Fibroblast of lung (primary cell): ENCODE measurements at regions not wholly inside any gene's neighbourhood (a gene's known extent, or its start where the extent isn't known, plus 50 kb on each side); places are given as distances from the start of the nearest gene placed in this dataset.

Experiments
- DNase-seq, 2 donors: peaks; one replicate each; pipeline versions ENCODE4 v3.0.0 to v3.0.0-alpha.2; 2010; ENCODE audit warnings: low read depth in 2 of 2
- H2AFZ ChIP-seq: 2 replicates; pipeline ENCODE4 v1.5.1; 2012; ENCODE audit warnings: low read length, control low read depth, inconsistent platforms
- H3K27ac ChIP-seq: 2 replicates; pipeline ENCODE4 v1.5.1; 2011; ENCODE audit warnings: low read length, control low read depth; ENCODE audit not compliant: insufficient read depth
- H3K27me3 ChIP-seq: 2 replicates; pipeline ENCODE4 v1.5.1; 2011; ENCODE audit warnings: mild to moderate bottlenecking, low read length; ENCODE audit not compliant: control insufficient read depth, insufficient read depth
- H3K36me3 ChIP-seq: 2 replicates; pipeline ENCODE4 v1.5.1; 2011; ENCODE audit warnings: low read length; ENCODE audit not compliant: control insufficient read depth, insufficient read depth
- H3K4me1 ChIP-seq: 2 replicates; pipeline ENCODE4 v1.5.1; 2011; ENCODE audit warnings: low read length; ENCODE audit not compliant: control insufficient read depth, insufficient read depth; ENCODE audit errors: extremely low read depth
- H3K4me2 ChIP-seq: 2 replicates; pipeline ENCODE4 v1.5.1; 2011; ENCODE audit warnings: low read length, control low read depth; ENCODE audit not compliant: insufficient read depth; ENCODE audit errors: extremely low read depth
- H3K4me3 ChIP-seq, 4 experiments: fragments of 200-600 bp in 1 of 4; sonication (generic) in 1 of 4; replicated peaks in 1 of 4; 2 replicates each; pipeline ENCODE4 v1.5.1; 2011 to 2016; ENCODE audit warnings: low read length in 4 of 4, low read depth in 3 of 4, mild to moderate bottlenecking in 3 of 4, control low read depth in 2 of 4, inconsistent platforms in 1 of 4, mixed read lengths in 1 of 4; ENCODE audit not compliant: insufficient read depth in 1 of 4; ENCODE audit errors: control extremely low read depth in 1 of 4
- H3K79me2 ChIP-seq: 2 replicates; pipeline ENCODE4 v1.5.1; 2012; ENCODE audit warnings: mild to moderate bottlenecking, low read length, inconsistent platforms; ENCODE audit not compliant: control insufficient read depth, insufficient read depth
- H3K9ac ChIP-seq: 2 replicates; pipeline ENCODE4 v1.5.1; 2011; ENCODE audit warnings: mild to moderate bottlenecking, low read length, control low read depth; ENCODE audit not compliant: insufficient read depth
- H3K9me3 ChIP-seq: 2 replicates; pipeline ENCODE4 v1.5.1; 2012; ENCODE audit warnings: low read depth, low read length; ENCODE audit not compliant: control insufficient read depth, insufficient read depth
- H4K20me1 ChIP-seq: 2 replicates; pipeline ENCODE4 v1.5.1; 2011; ENCODE audit warnings: low read length; ENCODE audit not compliant: control insufficient read depth, insufficient read depth; ENCODE audit errors: extremely low read depth
- CTCF ChIP-seq, 2 donors: IDR thresholded peaks in 1 of 2; conservative IDR thresholded peaks in 1 of 2; 1 replicate in 1 of 2; 2 replicates in 1 of 2; pipeline ENCODE4 v1.5.1; 2011 to 2012; ENCODE audit warnings: low read length in 2 of 2, control low read depth in 1 of 2, inconsistent platforms in 1 of 2, low read depth in 1 of 2, mild to moderate bottlenecking in 1 of 2
- EZH2 ChIP-seq: IDR thresholded peaks from 2 replicates; pipeline ENCODE4 v1.5.1; 2012; ENCODE audit warnings: low read length, control low read depth, mild to moderate bottlenecking; ENCODE audit errors: missing control alignments

- no peak for TF ChIP-seq CTCF (conservative IDR thresholded peaks at IDR 0.05 in 1 of 2, IDR thresholded peaks at IDR 0.05 in 1 of 2; ENCODE audit: low read depth in 1 of 2, low read length in 2 of 2)
- no peak for TF ChIP-seq EZH2
- Histone ChIP-seq H3K4me2 (no peak overlapping the region), H3K4me1 (no peaks in the 10 kb centered on the region), H3K9me3 (no peaks in the 10 kb centered on the region), H3K9ac (no peak overlapping the region), H3K27me3 (no peaks in the 10 kb centered on the region), H3K36me3 (no peaks in the 10 kb centered on the region), H3K4me3 (no peak overlapping the region), H2AFZ (no peak overlapping the region), H3K79me2 (no peaks in the 10 kb centered on the region), H3K27ac (no peak overlapping the region), H4K20me1 (no peaks in the 10 kb centered on the region)
- no peak for DNase-seq
Observed at GRCh38 chr16:59146140-59146539, 412.0 kb upstream of the GOT2 start.

- Histone ChIP-seq H3K4me1 (no peaks in the 10 kb centered on the region), H3K4me3 (no peak overlapping the region), H3K4me2 (no peak overlapping the region), H3K36me3 (no peaks in the 10 kb centered on the region), H3K9ac (no peak overlapping the region), H3K79me2 (no peaks in the 10 kb centered on the region), H3K27ac (no peak overlapping the region), H2AFZ (no peak overlapping the region), H3K9me3 (no peaks in the 10 kb centered on the region), H3K27me3 (no peaks in the 10 kb centered on the region), H4K20me1 (no peaks in the 10 kb centered on the region)
- DNase-seq: no peak
- no peak for TF ChIP-seq CTCF (conservative IDR thresholded peaks at IDR 0.05 in 1 of 2, IDR thresholded peaks at IDR 0.05 in 1 of 2; ENCODE audit: low read depth in 1 of 2, low read length in 2 of 2)
- TF ChIP-seq EZH2: no peak
Observed at GRCh38 chr16:59144841-59145240, 410.7 kb upstream of the GOT2 start.

GRCh38 chr16:59144326-59144725, 410.2 kb upstream of the GOT2 start:
- H3K79me2 ChIP-seq: no peaks in the 10 kb centered on the region
- TF ChIP-seq CTCF (conservative IDR thresholded peaks at IDR 0.05 in 1 of 2, IDR thresholded peaks at IDR 0.05 in 1 of 2; ENCODE audit: low read depth in 1 of 2, low read length in 2 of 2) (no peak), EZH2 (no peak)

More at GRCh38 chr16:59144326-59144725, 410.2 kb upstream of the GOT2 start:
- Histone ChIP-seq H3K9ac (no peak overlapping the region), H4K20me1 (no peaks in the 10 kb centered on the region), H3K4me3 (no peak overlapping the region), H3K9me3 (no peaks in the 10 kb centered on the region), H3K27me3 (no peaks in the 10 kb centered on the region), H3K4me1 (no peaks in the 10 kb centered on the region), H3K36me3 (no peaks in the 10 kb centered on the region), H2AFZ (no peak overlapping the region), H3K4me2 (no peak overlapping the region), H3K27ac (no peak overlapping the region)
- DNase-seq: no peak
